Medulla oblongata (tissue), 1 donor: ENCODE measurements at regions not wholly inside any gene's neighbourhood (a gene's known extent, or its start where the extent isn't known, plus 50 kb on each side); places are given as distances from the start of the nearest gene placed in this dataset.
"Not testable (repeated sequence)": the region's sequence is repeated elsewhere in the genome, so short reads cannot be mapped to it uniquely, and the experiment has no call there.

Experiments used
- DNase-seq: peaks from one replicate; pipeline ENCODE4 v3.0.0-alpha.2; 2015; ENCODE audit errors: extremely low spot score

GRCh38 chr1:118828038-118828437 lies 160.1 kb downstream of the TBX15 start:
- no peak for DNase-seq

GRCh38 chr1:118827636-118828035 lies 160.5 kb downstream of the TBX15 start:
- no peak for DNase-seq

- no peak for DNase-seq
These were observed 160.9 kb downstream of the TBX15 start for GRCh38 chr1:118827207-118827606.

- DNase-seq, result no peak
These were observed 161.5 kb downstream of the TBX15 start for GRCh38 chr1:118826669-118827068.

DNA sequence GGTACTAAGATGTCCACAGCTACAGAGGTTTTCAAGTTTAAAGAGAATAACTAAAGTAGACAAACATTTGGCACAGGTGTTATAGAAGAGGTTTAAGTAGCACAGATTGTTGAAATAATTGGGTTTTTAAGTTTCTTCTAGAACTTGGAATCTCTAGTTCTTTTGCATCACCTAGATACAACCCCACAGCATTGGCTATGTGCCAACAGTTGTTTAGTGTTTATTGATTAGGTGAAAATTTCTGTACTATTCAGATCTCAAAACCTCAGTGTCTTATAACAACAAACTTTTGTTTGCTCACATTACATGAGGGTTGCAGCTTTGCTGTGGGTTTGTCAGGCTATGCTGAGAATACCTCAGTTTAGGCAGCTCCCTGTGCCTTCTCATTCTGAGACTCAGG lies 162.5 kb downstream of the TBX15 start:
- no peak for DNase-seq

DNA sequence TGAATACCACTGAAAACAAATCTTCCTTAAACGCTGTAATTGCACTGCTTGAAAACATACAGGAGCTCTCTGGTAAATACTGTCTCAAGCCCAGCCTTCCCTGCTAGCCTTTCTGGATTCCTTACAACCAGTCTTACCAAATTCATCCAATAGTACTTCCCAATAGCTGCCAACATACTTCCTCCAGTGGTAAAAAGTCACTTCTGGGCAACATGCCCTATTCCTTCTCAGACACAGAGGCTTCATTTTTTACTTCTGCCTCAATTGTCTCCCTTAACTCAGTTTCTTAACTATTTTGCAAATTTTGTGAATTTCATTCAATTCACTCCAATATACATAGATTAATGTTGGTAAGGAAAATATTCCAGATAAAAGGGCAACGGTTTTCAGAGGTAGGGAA lies 166.3 kb downstream of the TBX15 start:
- peak; percentile 7 for DNase-seq

DNA sequence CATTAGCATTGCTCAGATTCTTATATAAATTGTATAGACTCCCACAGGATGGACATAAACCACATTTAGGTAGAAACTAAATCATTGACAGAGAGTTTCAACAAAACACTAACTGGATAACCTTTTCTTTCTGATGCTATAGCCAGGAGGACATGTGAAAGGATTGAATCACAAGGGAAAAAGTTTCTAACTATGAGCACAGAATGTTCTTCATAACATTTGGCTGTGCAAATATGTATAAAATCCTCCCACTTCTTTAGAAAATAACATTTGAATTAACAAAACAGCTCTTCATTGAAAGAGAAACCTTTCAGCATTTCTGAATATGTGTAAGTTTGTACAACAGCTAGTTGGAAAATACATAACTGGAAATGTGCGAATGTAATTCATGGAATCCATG lies 167.3 kb downstream of the TBX15 start:
- DNase-seq, result no peak

GRCh38 chr1:118815909-118816308 lies 172.2 kb downstream of the TBX15 start:
- DNase-seq, result no peak

DNA sequence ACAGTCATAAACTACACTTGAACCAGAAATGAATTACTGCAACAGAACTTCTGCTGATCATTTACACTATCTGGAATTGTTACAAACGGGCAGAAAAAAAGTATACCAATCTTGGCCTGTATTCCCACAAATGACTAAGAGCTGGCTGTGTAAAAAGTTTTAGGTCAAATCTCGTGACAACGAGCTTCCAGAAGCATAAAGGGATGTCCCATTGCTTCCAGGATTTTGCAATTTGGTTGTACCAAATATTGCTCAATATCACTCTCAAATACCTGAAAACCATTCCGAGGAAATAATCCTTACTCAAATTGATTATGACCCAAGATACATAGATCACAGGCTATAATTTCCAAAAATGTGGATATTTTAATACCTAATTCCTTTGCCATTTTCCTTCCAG lies 175.6 kb downstream of the TBX15 start:
- DNase-seq, result no peak

- no peak for DNase-seq
These were observed 177.0 kb downstream of the TBX15 start for GRCh38 chr1:118811156-118811555.

DNA sequence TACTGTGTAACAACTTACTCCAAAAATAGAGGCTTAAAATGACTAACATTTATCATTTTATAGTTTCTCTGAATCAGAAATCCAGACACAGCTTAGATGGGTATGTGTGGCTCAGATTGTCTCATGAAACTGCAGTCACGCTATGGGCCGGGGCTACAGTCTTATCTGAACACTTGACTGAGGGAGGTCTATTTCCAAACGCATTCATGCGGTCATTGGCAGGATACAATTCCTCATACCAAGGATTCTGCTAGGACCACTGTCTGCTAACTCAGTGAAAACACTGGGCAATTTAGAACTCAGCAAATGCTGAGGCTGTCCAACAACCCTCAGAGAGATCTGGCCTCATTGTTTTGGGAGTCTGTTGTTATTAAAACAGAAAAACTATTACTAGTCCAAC lies 178.6 kb downstream of the TBX15 start:
- no peak for DNase-seq

GRCh38 chr1:118803128-118803527 lies 185.0 kb downstream of the TBX15 start:
- not testable (repeated sequence) for DNase-seq

DNA sequence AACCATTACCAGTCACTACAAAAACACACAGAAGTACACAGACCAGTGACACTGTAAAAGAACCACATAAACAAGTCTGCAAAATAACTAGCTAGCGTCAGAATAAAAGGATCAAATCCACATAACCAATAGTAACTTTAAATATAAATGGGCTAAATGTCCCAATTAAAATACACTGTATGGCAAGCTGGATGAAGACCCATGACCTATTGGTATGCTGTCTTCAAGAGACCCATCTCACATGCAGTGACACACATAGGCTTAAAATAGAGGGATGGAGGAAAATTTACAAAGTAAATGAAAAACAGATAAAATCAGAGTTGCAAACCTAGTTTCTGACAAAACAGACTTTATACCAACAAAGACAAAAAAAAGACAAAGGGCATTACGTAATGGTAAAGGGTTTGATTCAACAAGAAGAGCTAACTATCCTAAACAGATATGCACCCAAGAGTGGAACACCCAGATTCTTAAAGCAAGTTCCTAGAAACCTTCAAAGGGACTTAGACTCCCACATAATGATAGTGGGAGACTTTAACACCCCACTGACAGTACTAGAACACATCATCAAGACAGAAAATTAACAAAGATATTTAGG lies 196.9 kb downstream of the TBX15 start:
- DNase-seq, result no peak

GRCh38 chr1:118788463-118788862 lies 199.7 kb downstream of the TBX15 start:
- DNase-seq, result no peak

DNA sequence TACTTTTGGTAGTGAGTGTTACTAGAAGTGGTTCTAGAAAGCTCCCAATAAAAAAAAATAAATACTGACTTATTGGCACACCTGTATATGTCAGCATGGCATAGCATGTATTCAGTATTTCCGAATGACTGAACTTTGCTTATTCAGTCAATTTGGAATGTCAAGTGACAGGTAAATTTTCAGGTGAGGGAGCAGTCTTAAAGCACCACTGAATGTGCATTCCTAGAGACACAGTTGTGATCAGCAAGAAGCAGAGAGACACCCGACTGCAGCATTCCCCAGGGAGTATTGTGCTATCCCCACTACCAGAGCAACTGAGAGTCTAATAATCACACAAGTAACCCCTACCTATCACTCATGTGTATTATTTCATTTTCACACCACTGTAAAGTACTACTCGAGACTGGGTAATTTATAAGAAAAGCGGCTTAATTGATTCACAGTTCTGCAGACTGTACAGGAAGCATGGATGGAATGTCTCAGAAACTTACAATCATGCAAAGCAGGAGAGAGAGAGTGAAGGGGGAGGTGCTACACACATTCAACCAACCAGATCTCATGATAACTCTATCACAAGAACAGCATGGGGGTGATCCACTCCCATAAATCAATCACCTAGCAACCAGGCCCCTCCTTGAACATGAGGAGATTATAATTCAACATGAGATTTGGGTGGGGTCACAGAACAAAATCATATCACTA lies 201.5 kb downstream of the TBX15 start:
- DNase-seq, result no peak

DNA sequence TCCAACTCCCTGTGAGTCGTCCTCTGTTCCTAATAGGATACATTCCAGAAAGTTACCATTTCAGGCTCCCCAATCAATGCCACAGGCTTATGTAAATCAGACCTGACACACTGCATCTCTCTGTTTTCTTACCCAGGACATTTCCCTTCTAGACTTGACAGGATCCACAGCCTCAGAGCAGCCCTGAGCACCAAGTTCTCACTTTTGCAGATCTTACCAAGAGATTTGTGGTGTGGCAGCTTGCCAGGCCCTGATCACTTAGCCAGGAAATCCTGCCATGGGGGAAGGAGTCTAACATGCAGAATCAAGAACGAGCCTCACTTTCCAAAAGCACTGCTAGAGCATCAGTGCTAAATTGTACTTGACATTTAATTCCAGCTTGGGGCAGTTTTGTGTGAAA lies 202.9 kb downstream of the TBX15 start:
- DNase-seq, result no peak

- no peak for DNase-seq
These were observed 204.9 kb downstream of the TBX15 start for GRCh38 chr1:118783095-118783758.

GRCh38 chr1:118773656-118774055 lies 214.5 kb downstream of the TBX15 start:
- no peak for DNase-seq

- no peak for DNase-seq
These were observed 220.2 kb downstream of the TBX15 start for GRCh38 chr1:118767971-118768370.

DNA sequence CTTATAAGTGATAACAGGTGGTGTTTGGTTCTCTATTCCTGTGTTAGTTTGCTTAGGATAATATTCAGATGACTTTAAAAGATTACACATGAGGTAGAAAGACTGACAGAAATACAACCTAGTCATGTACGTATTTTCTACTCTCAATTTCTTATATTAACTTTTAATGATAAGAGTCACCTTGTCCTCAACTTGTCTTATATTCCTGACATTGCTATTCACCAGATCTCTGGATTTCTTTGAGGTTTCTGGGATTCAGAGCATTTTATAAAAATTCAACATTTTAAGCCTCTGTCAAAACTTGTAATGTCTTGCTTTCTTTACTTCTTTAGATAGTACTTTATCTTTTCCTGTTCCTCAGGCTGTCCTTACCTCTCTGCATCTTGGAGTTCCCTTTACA lies 234.2 kb downstream of the TBX15 start:
- DNase-seq, result no peak

- no peak for DNase-seq
These were observed 237.0 kb downstream of the TBX15 start for GRCh38 chr1:118751166-118751565.

GRCh38 chr1:118744420-118744819 lies 243.7 kb downstream of the TBX15 start:
- no peak for DNase-seq

GRCh38 chr1:118739501-118739900 lies 248.6 kb downstream of the TBX15 start:
- no peak for DNase-seq
